ENCODE measurements at regions not wholly inside any gene's neighbourhood (a gene's known extent, or its start where the extent isn't known, plus 50 kb on each side); places are given as distances from the start of the nearest gene placed in this dataset.

GRCh38 chr3:18870642-18871041, 277.7 kb upstream of the KCNH8 start:
- no peak for DNase-seq
- no peak overlapping the region for H3K23ac ChIP-seq (ENCODE audit: insufficient read length, low read depth, low read length)
- H3K9ac ChIP-seq (ENCODE audit: extremely low read depth, insufficient read length, low read length), result no peak overlapping the region
- H3K27ac ChIP-seq (ENCODE audit: insufficient read length, low read depth, low read length), result no peak overlapping the region
- no peak overlapping the region for H2BK20ac ChIP-seq (ENCODE audit: low read depth, low read length, poor library complexity, severe bottlenecking)
- WGBS (ENCODE audit: extremely low coverage, insufficient read length, low lambda C conversion rate), result no CpG with 5 or more reads among the region's 2 CpGs
- no peak overlapping the region for H3K4ac ChIP-seq (ENCODE audit: low read depth, low read length)
- no peaks in the 10 kb centered on the region for H3K79me2 ChIP-seq (ENCODE audit: insufficient read depth, low read length)
- Mint-ChIP-seq H3K36me3 (ENCODE audit: insufficient read depth in 1 of 3, low read depth in 3 of 3) (no peaks in the 10 kb centered on the region), H3K9me3 (no peaks in the 10 kb centered on the region; a peak in 1 of 5 replicates), H3K4me1 (peaks cover 0 to 2% of the 10 kb centered on the region in 2 experiments; a peak in 1 of 4 replicates), H3K4me3 (no peak overlapping the region), H3K27ac (no peak overlapping the region), H3K27me3 (ENCODE audit: low read depth) (no peaks in the 10 kb centered on the region)
- H2AFZ ChIP-seq (ENCODE audit: low read length), result no peak overlapping the region
- no peak overlapping the region for H3K18ac ChIP-seq (ENCODE audit: insufficient read length, low read depth, low read length)
- H2AK5ac ChIP-seq (ENCODE audit: insufficient read length, low read length), result no peak overlapping the region
- H4K5ac ChIP-seq (ENCODE audit: insufficient read length, low read depth, low read length), result no peak overlapping the region
- no peak overlapping the region for H2BK15ac ChIP-seq (ENCODE audit: low read depth, low read length)
- H4K8ac ChIP-seq (replicated peaks; ENCODE audit: insufficient read length, low read depth, low read length), result no peak overlapping the region
- H4K20me1 ChIP-seq (ENCODE audit: control insufficient read depth, insufficient read depth, insufficient read length), result no peaks in the 10 kb centered on the region
- H2BK5ac ChIP-seq (ENCODE audit: insufficient read length, low read length), result no peak overlapping the region
- no peak overlapping the region for H2BK12ac ChIP-seq (ENCODE audit: insufficient read length, low read depth, low read length)
- no peak overlapping the region for H3T11ph ChIP-seq (ENCODE audit: low read length)
- H3K79me1 ChIP-seq (ENCODE audit: insufficient read depth, low read depth, low read length, poor library complexity, severe bottlenecking), result no peaks in the 10 kb centered on the region
- no peak overlapping the region for H2BK120ac ChIP-seq (ENCODE audit: low read depth, low read length, poor library complexity, severe bottlenecking)
- no peaks in the 10 kb centered on the region for H3K23me2 ChIP-seq (ENCODE audit: insufficient read length, low read depth, low read length, poor library complexity, severe bottlenecking)
- H3K27me3 ChIP-seq (ENCODE audit: insufficient read depth, low read length), result no peaks in the 10 kb centered on the region
- TF ChIP-seq, protein P1, sequence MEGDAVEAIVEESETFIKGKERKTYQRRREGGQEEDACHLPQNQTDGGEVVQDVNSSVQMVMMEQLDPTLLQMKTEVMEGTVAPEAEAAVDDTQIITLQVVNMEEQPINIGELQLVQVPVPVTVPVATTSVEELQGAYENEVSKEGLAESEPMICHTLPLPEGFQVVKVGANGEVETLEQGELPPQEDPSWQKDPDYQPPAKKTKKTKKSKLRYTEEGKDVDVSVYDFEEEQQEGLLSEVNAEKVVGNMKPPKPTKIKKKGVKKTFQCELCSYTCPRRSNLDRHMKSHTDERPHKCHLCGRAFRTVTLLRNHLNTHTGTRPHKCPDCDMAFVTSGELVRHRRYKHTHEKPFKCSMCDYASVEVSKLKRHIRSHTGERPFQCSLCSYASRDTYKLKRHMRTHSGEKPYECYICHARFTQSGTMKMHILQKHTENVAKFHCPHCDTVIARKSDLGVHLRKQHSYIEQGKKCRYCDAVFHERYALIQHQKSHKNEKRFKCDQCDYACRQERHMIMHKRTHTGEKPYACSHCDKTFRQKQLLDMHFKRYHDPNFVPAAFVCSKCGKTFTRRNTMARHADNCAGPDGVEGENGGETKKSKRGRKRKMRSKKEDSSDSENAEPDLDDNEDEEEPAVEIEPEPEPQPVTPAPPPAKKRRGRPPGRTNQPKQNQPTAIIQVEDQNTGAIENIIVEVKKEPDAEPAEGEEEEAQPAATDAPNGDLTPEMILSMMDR (conservative IDR thresholded peaks at IDR 0.05), result no peak
- H3K56ac ChIP-seq (ENCODE audit: insufficient read length, low read depth, low read length), result no peak overlapping the region
- H3K4me2 ChIP-seq (ENCODE audit: insufficient read depth, insufficient read length, low read length), result no peak overlapping the region
- no peaks in the 10 kb centered on the region for H3K4me1 ChIP-seq (ENCODE audit: insufficient read depth, low read length)
- no peaks in the 10 kb centered on the region for H3K9me3 ChIP-seq (ENCODE audit: control insufficient read depth, low read depth, low read length)
- H3K14ac ChIP-seq (ENCODE audit: insufficient read depth, low read length), result no peak overlapping the region
- H4K91ac ChIP-seq (ENCODE audit: insufficient read length, low read depth, low read length), result no peak overlapping the region
